ENCODE measurements at regions not wholly inside any gene's neighbourhood (a gene's known extent, or its start where the extent isn't known, plus 50 kb on each side); places are given as distances from the start of the nearest gene placed in this dataset.

DNA sequence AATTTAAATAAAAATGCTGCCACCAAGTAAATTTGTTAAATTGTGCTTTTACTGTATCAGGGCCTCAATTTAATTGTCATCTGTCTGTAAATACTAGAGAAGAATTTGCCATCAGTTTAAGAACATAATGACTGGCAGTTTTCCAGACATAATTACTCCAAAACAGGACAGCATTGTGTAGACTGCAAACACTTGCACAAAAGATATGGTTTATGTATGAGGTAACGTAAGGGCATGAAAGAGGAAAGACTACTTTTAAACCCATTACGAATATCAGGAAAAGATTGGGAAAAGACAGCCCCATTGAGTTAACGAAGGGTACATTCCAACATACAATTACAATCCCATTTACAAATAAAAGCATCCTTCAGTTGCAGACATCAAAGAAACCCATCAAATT is 59.8 kb upstream of the KRR1 start:
- TF ChIP-seq EP300 (IDR thresholded peaks at IDR 0.05) = no peak
- TF ChIP-seq POLR2A (IDR thresholded peaks at IDR 0.05) = no peak
- TF ChIP-seq, protein P1, sequence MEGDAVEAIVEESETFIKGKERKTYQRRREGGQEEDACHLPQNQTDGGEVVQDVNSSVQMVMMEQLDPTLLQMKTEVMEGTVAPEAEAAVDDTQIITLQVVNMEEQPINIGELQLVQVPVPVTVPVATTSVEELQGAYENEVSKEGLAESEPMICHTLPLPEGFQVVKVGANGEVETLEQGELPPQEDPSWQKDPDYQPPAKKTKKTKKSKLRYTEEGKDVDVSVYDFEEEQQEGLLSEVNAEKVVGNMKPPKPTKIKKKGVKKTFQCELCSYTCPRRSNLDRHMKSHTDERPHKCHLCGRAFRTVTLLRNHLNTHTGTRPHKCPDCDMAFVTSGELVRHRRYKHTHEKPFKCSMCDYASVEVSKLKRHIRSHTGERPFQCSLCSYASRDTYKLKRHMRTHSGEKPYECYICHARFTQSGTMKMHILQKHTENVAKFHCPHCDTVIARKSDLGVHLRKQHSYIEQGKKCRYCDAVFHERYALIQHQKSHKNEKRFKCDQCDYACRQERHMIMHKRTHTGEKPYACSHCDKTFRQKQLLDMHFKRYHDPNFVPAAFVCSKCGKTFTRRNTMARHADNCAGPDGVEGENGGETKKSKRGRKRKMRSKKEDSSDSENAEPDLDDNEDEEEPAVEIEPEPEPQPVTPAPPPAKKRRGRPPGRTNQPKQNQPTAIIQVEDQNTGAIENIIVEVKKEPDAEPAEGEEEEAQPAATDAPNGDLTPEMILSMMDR (IDR thresholded peaks at IDR 0.05) = no peak
- no peak for DNase-seq (ENCODE audit: low spot score in 2 of 2)
- WGBS, 2 donors = 32 to 36% methylated on average over 3 of the region's 3 CpGs
- Histone ChIP-seq H3K9me3 (no peaks in the 10 kb centered on the region), H3K4me1 (peaks cover 0 to 28% (median 2%) of the 10 kb centered on the region in 4 donors), H3K4me3 (no peak overlapping the region), H3K27me3 (no peaks in the 10 kb centered on the region), H3K27ac (peak overlapping the region in 1 of 4 donors; percentile 23), H3K36me3 (no peaks in the 10 kb centered on the region)

DNA sequence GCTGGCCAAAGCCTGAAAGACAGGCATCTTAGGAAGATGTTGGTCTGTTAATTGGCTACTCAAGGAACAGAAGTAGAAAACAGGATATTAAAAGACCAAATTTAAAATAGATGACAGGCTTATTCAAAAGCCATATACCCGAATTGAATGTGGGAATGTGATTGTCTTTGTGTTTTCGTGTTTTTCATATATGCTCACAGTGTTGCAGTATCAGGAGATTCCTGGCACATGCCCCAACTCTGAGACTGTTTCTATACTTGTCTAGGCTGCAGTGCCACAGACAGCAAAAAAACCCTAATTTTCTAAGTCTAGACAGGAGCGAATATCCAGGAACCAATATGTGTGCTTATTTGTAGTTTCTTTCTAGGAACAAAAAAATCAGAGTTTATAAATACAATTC is 57.4 kb upstream of the KRR1 start:
- H3K4me3 ChIP-seq = no peak overlapping the region
- TF ChIP-seq EP300 (IDR thresholded peaks at IDR 0.05) (no peak), POLR2A (IDR thresholded peaks at IDR 0.05) (no peak)
- TF ChIP-seq, protein P1 (IDR thresholded peaks at IDR 0.05) = no peak
- 37 to 48% methylated on average over 3 of the region's 3 CpGs for WGBS, 2 donors
- no peak for DNase-seq (ENCODE audit: low spot score in 2 of 2)
- H3K27me3 ChIP-seq = no peaks in the 10 kb centered on the region
- H3K9me3 ChIP-seq = no peaks in the 10 kb centered on the region
- H3K36me3 ChIP-seq = no peaks in the 10 kb centered on the region
- peak overlapping the region in 1 of 4 donors; percentile 39 for H3K27ac ChIP-seq
- peaks cover 0 to 37% (median 2%) of the 10 kb centered on the region in 4 donors for H3K4me1 ChIP-seq

DNA sequence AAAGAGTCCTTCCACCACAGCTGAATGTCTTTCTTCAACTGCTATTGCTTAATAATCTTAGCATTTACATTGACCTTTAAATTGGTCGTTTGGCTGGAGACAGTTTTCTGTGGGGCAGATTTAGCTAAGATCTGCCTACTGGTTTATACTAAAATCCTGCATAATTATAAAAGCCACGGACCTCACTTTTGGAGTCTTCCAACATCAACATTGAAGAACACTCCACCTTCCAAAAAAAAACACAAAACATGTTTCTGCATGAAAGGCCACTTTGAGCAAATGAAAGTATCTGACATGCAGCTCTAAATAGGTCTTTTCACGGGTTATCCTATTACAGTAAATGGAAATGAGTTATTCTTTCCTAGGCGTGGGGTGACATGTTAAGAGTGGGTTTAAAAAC is 57.0 kb upstream of the KRR1 start:
- TF ChIP-seq, protein P1 (IDR thresholded peaks at IDR 0.05) = no peak
- no peak for TF ChIP-seq POLR2A (IDR thresholded peaks at IDR 0.05)
- no peak for TF ChIP-seq EP300 (IDR thresholded peaks at IDR 0.05)
- Histone ChIP-seq H3K4me3 (no peak overlapping the region), H3K4me1 (peaks cover 0 to 37% (median 2%) of the 10 kb centered on the region in 4 donors), H3K27ac (peak overlapping the region in 1 of 4 donors; percentile 39), H3K27me3 (no peaks in the 10 kb centered on the region), H3K36me3 (no peaks in the 10 kb centered on the region), H3K9me3 (no peaks in the 10 kb centered on the region)
- no peak for DNase-seq (ENCODE audit: low spot score in 2 of 2)
- 22% methylated on average over 4 of the region's 4 CpGs for WGBS, 2 donors

DNA sequence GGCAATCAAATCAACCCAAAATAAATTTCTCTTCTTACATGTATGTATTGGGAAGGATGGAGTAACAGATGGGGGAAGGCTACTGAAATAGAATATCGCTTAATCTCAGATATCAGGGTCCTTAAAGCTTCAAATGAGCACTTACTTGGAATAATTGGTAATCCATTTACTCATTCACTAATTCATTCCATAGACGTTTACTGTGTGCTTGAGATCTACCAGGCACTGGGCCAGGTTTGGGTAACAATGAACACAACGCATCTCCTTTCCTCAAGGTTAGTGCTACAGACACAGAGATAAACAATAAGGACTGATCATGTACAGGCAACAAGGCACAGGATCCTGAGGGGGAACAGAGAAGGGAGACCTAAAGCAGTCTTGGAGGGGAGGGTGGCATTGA is 54.4 kb upstream of the KRR1 start:
- no peaks in the 10 kb centered on the region for H3K9me3 ChIP-seq
- no peaks in the 10 kb centered on the region for H3K27me3 ChIP-seq
- peaks cover 0 to 38% (median 0%) of the 10 kb centered on the region in 4 donors for H3K4me1 ChIP-seq
- H3K36me3 ChIP-seq = no peaks in the 10 kb centered on the region
- no peak overlapping the region for H3K4me3 ChIP-seq
- DNase-seq (ENCODE audit: low spot score in 2 of 2) = no peak
- 93 to 95% methylated on average over 3 of the region's 3 CpGs for WGBS, 2 donors
- TF ChIP-seq EP300 (IDR thresholded peaks at IDR 0.05) (no peak), POLR2A (IDR thresholded peaks at IDR 0.05) (no peak)
- TF ChIP-seq, protein P1 (IDR thresholded peaks at IDR 0.05) = no peak
- H3K27ac ChIP-seq = no peak overlapping the region

DNA sequence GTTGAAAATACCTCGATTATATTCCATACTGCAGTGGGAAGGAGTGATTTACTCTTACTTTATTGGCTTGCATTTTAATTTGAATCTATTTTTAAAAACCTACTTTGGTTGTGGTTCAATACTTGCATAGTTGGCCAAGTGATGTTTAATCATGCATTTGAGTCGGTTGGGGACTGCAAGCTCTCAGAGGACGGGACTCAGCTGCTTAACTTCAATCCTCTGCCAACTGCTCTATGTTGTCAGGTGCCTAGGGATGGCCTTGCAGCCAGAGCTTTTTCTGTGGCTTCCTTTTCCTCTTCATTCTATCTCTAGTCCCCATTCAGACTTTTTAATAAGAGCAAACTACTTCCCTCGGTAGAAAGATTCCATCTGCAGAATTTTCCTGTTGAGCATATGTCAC is 53.4 kb upstream of the KRR1 start:
- WGBS, 2 donors = 55 to 59% methylated on average over 4 of the region's 4 CpGs
- Histone ChIP-seq H3K27ac (no peak overlapping the region), H3K9me3 (no peaks in the 10 kb centered on the region), H3K4me1 (peaks cover 0 to 43% (median 0%) of the 10 kb centered on the region in 4 donors), H3K4me3 (no peak overlapping the region), H3K27me3 (no peaks in the 10 kb centered on the region), H3K36me3 (no peaks in the 10 kb centered on the region)
- TF ChIP-seq EP300 (IDR thresholded peaks at IDR 0.05) = no peak
- TF ChIP-seq, protein P1 (IDR thresholded peaks at IDR 0.05) = no peak
- DNase-seq (ENCODE audit: low spot score in 2 of 2) = no peak
